ENCODE measurements at regions not wholly inside any gene's neighbourhood (a gene's known extent, or its start where the extent isn't known, plus 50 kb on each side); places are given as distances from the start of the nearest gene placed in this dataset.
"Not testable (repeated sequence)": the region's sequence is repeated elsewhere in the genome, so short reads cannot be mapped to it uniquely, and the experiment has no call there.

- ChIA-PET CTCF (no interaction called here), POLR2A (no interaction called here)
- no peak for TF ChIP-seq ELF4 (IDR thresholded peaks at IDR 0.05)
- no peak for TF ChIP-seq TARDBP (IDR thresholded peaks at IDR 0.05)
- TF ChIP-seq SUZ12 (IDR thresholded peaks at IDR 0.05), result no peak
- no peak for TF ChIP-seq PKNOX1 (IDR thresholded peaks at IDR 0.05)
- no peak for TF ChIP-seq FOXA1 (IDR thresholded peaks at IDR 0.05)
- TF ChIP-seq FOXK2 (IDR thresholded peaks at IDR 0.05), result no peak
- no peak for TF ChIP-seq SP1 (IDR thresholded peaks at IDR 0.05)
- TF ChIP-seq ZNF384 (IDR thresholded peaks at IDR 0.05), result no peak
- no peak for TF ChIP-seq BHLHE40 (IDR thresholded peaks at IDR 0.05; ENCODE audit: borderline replicate concordance)
- no peak for TF ChIP-seq CTBP1 (IDR thresholded peaks at IDR 0.05; ENCODE audit: borderline replicate concordance)
- no peak for TF ChIP-seq NFRKB (IDR thresholded peaks at IDR 0.05)
- no peak for TF ChIP-seq FOXM1 (IDR thresholded peaks at IDR 0.05; ENCODE audit: borderline replicate concordance)
- no peak for TF ChIP-seq LEF1 (IDR thresholded peaks at IDR 0.05; ENCODE audit: borderline replicate concordance)
- TF ChIP-seq HDGF (IDR thresholded peaks at IDR 0.05; ENCODE audit: borderline replicate concordance), result no peak
- no peak for TF ChIP-seq ARNT (IDR thresholded peaks at IDR 0.05)
- no peak for TF ChIP-seq L3MBTL2 (conservative IDR thresholded peaks at IDR 0.05)
Observed at GRCh38 chr6:72457738-72458137, 164.1 kb upstream of the KCNQ5 start.

GRCh38 chr6:72458521-72458920 lies 163.3 kb upstream of the KCNQ5 start:
- POLR2A ChIA-PET, result no interaction called here
- no peak for DNase-seq (ENCODE audit: extremely low spot score)
- CTCF ChIA-PET, result no interaction called here
- TF ChIP-seq HDGF (IDR thresholded peaks at IDR 0.05; ENCODE audit: borderline replicate concordance) (no peak), ARNT (IDR thresholded peaks at IDR 0.05) (no peak)

More at GRCh38 chr6:72457738-72458137, 164.1 kb upstream of the KCNQ5 start:
- no peak for DNase-seq (ENCODE audit: extremely low spot score)

GRCh38 chr6:72461144-72461543 lies 160.7 kb upstream of the KCNQ5 start:
- no peak for DNase-seq (ENCODE audit: extremely low spot score)
- no peak for TF ChIP-seq BHLHE40 (IDR thresholded peaks at IDR 0.05; ENCODE audit: borderline replicate concordance)
- TF ChIP-seq FOXK2 (IDR thresholded peaks at IDR 0.05), result no peak
- POLR2A ChIA-PET, result no interaction called here
- CTCF ChIA-PET, result no interaction called here

- ChIA-PET POLR2A (no interaction called here), CTCF (no interaction called here)
- no peak for DNase-seq (ENCODE audit: extremely low spot score)
- TF ChIP-seq L3MBTL2 (conservative IDR thresholded peaks at IDR 0.05) (no peak), CTBP1 (IDR thresholded peaks at IDR 0.05; ENCODE audit: borderline replicate concordance) (no peak)
Observed at GRCh38 chr6:72464246-72464645, 157.6 kb upstream of the KCNQ5 start.

GRCh38 chr6:72464791-72465691 lies 156.8 kb upstream of the KCNQ5 start:
- no peak for DNase-seq (ENCODE audit: extremely low spot score)
- CTCF ChIA-PET, result interaction anchor here (0.7 kb wide), 1 partner anchor 53 kb away, joined by 3 read pairs; no protein-coding TSS in a partner anchor
- no peak for TF ChIP-seq FOXA1 (IDR thresholded peaks at IDR 0.05)
- no peak for TF ChIP-seq LEF1 (IDR thresholded peaks at IDR 0.05; ENCODE audit: borderline replicate concordance)
- no peak for TF ChIP-seq ARNT (IDR thresholded peaks at IDR 0.05)
- TF ChIP-seq BHLHE40 (IDR thresholded peaks at IDR 0.05; ENCODE audit: borderline replicate concordance), result no peak
- no peak for TF ChIP-seq FOXK2 (IDR thresholded peaks at IDR 0.05)
- TF ChIP-seq ELF4 (IDR thresholded peaks at IDR 0.05), result no peak
- no peak for TF ChIP-seq TARDBP (IDR thresholded peaks at IDR 0.05)
- no peak for TF ChIP-seq FOXM1 (IDR thresholded peaks at IDR 0.05; ENCODE audit: borderline replicate concordance)
- no peak for TF ChIP-seq PKNOX1 (IDR thresholded peaks at IDR 0.05)
- no peak for TF ChIP-seq NFRKB (IDR thresholded peaks at IDR 0.05)
- no peak for TF ChIP-seq SUZ12 (IDR thresholded peaks at IDR 0.05)
- POLR2A ChIA-PET, result no interaction called here

GRCh38 chr6:72466471-72466870 lies 155.4 kb upstream of the KCNQ5 start:
- ChIA-PET CTCF (no interaction called here), POLR2A (no interaction called here)
- TF ChIP-seq CTBP1 (IDR thresholded peaks at IDR 0.05; ENCODE audit: borderline replicate concordance) (no peak), PKNOX1 (IDR thresholded peaks at IDR 0.05) (no peak), ZNF384 (IDR thresholded peaks at IDR 0.05) (no peak)
- DNase-seq (ENCODE audit: extremely low spot score), result no peak

- ChIA-PET POLR2A (no interaction called here), CTCF (no interaction called here)
- no peak for DNase-seq (ENCODE audit: extremely low spot score)
- TF ChIP-seq ARNT (IDR thresholded peaks at IDR 0.05), result no peak
- no peak for TF ChIP-seq LEF1 (IDR thresholded peaks at IDR 0.05; ENCODE audit: borderline replicate concordance)
- TF ChIP-seq SP1 (IDR thresholded peaks at IDR 0.05), result no peak
- no peak for TF ChIP-seq FOXA1 (IDR thresholded peaks at IDR 0.05)
- TF ChIP-seq ELF4 (IDR thresholded peaks at IDR 0.05), result no peak
- no peak for TF ChIP-seq ZNF384 (IDR thresholded peaks at IDR 0.05)
Observed at GRCh38 chr6:72466971-72467566, 154.8 kb upstream of the KCNQ5 start.

- POLR2A ChIA-PET; CTCF ChIA-PET; DNase-seq (ENCODE audit: extremely low spot score): not testable (repeated sequence)
Observed at GRCh38 chr6:72469406-72469983, 152.4 kb upstream of the KCNQ5 start.
